ENCODE measurements at regions not wholly inside any gene's neighbourhood (a gene's known extent, or its start where the extent isn't known, plus 50 kb on each side); places are given as distances from the start of the nearest gene placed in this dataset.
"Not testable (repeated sequence)": the region's sequence is repeated elsewhere in the genome, so short reads cannot be mapped to it uniquely, and the experiment has no call there.

GRCh38 chr14:96706893-96707292, 90.3 kb upstream of the VRK1 start:
- no peak for TF ChIP-seq CTCF (IDR thresholded peaks at IDR 0.05; ENCODE audit: low read depth, low read length)
- no peak for DNase-seq (ENCODE audit: low read depth in 2 of 2)
- no peak overlapping the region for H3K4me3 ChIP-seq (replicated peaks in 1 of 2; ENCODE audit: low read depth in 2 of 2, low read length in 2 of 2)

- TF ChIP-seq CTCF (IDR thresholded peaks at IDR 0.05; ENCODE audit: low read depth, low read length) = no peak
- DNase-seq (ENCODE audit: low read depth in 2 of 2) = no peak
- no peak overlapping the region for H3K4me3 ChIP-seq (replicated peaks in 1 of 2; ENCODE audit: low read depth in 2 of 2, low read length in 2 of 2)
These were observed 87.0 kb upstream of the VRK1 start for GRCh38 chr14:96710060-96710666.

GRCh38 chr14:96711559-96712267, 85.5 kb upstream of the VRK1 start:
- DNase-seq (ENCODE audit: low read depth in 2 of 2) = no peak
- no peak overlapping the region for H3K4me3 ChIP-seq (replicated peaks in 1 of 2; ENCODE audit: low read depth in 2 of 2, low read length in 2 of 2)
- no peak for TF ChIP-seq CTCF (IDR thresholded peaks at IDR 0.05; ENCODE audit: low read depth, low read length)

GRCh38 chr14:96713426-96713825, 83.8 kb upstream of the VRK1 start:
- TF ChIP-seq CTCF (IDR thresholded peaks at IDR 0.05; ENCODE audit: low read depth, low read length) = no peak
- H3K4me3 ChIP-seq (replicated peaks in 1 of 2; ENCODE audit: low read depth in 2 of 2, low read length in 2 of 2) = no peak overlapping the region
- DNase-seq (ENCODE audit: low read depth in 2 of 2) = no peak

- DNase-seq (ENCODE audit: low read depth in 2 of 2); H3K4me3 ChIP-seq (replicated peaks in 1 of 2; ENCODE audit: low read depth in 2 of 2, low read length in 2 of 2): not testable (repeated sequence)
These were observed 82.6 kb upstream of the VRK1 start for GRCh38 chr14:96714537-96714936.

GRCh38 chr14:96717116-96717515, 80.1 kb upstream of the VRK1 start:
- DNase-seq (ENCODE audit: low read depth in 2 of 2) = no peak
- no peak for TF ChIP-seq CTCF (IDR thresholded peaks at IDR 0.05; ENCODE audit: low read depth, low read length)

GRCh38 chr14:96718407-96718806, 78.8 kb upstream of the VRK1 start:
- no peak overlapping the region for H3K4me3 ChIP-seq (replicated peaks in 1 of 2; ENCODE audit: low read depth in 2 of 2, low read length in 2 of 2)
- TF ChIP-seq CTCF (IDR thresholded peaks at IDR 0.05; ENCODE audit: low read depth, low read length) = no peak

More at GRCh38 chr14:96717116-96717515, 80.1 kb upstream of the VRK1 start:
- H3K4me3 ChIP-seq (replicated peaks in 1 of 2; ENCODE audit: low read depth in 2 of 2, low read length in 2 of 2) = no peak overlapping the region

GRCh38 chr14:96720702-96721101, 76.5 kb upstream of the VRK1 start:
- DNase-seq (ENCODE audit: low read depth in 2 of 2); H3K4me3 ChIP-seq (replicated peaks in 1 of 2; ENCODE audit: low read depth in 2 of 2, low read length in 2 of 2): not testable (repeated sequence)

More at GRCh38 chr14:96718407-96718806, 78.8 kb upstream of the VRK1 start:
- no peak for DNase-seq (ENCODE audit: low read depth in 2 of 2)
